Activated CD4-positive, alpha-beta memory T cell treated with anti-CD3 and anti-CD28 coated beads, Interleukin-2, amount 10 ng/mL, durations not matched to agents 7 days and 5 days (primary cell): ENCODE measurements at regions not wholly inside any gene's neighbourhood (a gene's known extent, or its start where the extent isn't known, plus 50 kb on each side); places are given as distances from the start of the nearest gene placed in this dataset.
"Not testable (repeated sequence)": the region's sequence is repeated elsewhere in the genome, so short reads cannot be mapped to it uniquely, and the experiment has no call there.

ENCODE experiments used
- CTCF ChIA-PET: fragments of 350-600 bp; sonication (Branson Sonifier 250); formaldehyde crosslinking; loops from one replicate; lab custom pipeline; 2021; ENCODE audit warnings: antibody characterized with exemption, inconsistent platforms; lab: Charles Lee
- POLR2A ChIA-PET: fragments of 350-600 bp; sonication (Branson Sonifier 250); formaldehyde crosslinking; loops from one replicate; lab custom pipeline; 2021; ENCODE audit warnings: antibody characterized with exemption; lab: Charles Lee
- DNase-seq: peaks from one replicate; pipeline ENCODE4 v3.0.0-alpha.2; 2020
- H3K27ac Mint-ChIP-seq: one replicate; pipeline ENCODE4 v1.8.0; 2021; ENCODE audit warnings: mild to moderate bottlenecking, mixed read lengths
- H3K27me3 Mint-ChIP-seq: one replicate; pipeline ENCODE4 v1.8.0; 2021; ENCODE audit warnings: mixed read lengths
- H3K36me3 Mint-ChIP-seq: one replicate; pipeline ENCODE4 v1.8.0; 2021; ENCODE audit warnings: low read depth, mixed read lengths
- H3K4me1 Mint-ChIP-seq: one replicate; pipeline ENCODE4 v1.8.0; 2021; ENCODE audit warnings: mixed read lengths
- H3K4me3 Mint-ChIP-seq: one replicate; pipeline ENCODE4 v1.8.0; 2021; ENCODE audit warnings: mild to moderate bottlenecking, mixed read lengths
- H3K9me3 Mint-ChIP-seq: one replicate; pipeline ENCODE4 v1.8.0; 2021; ENCODE audit warnings: mixed read lengths

GRCh38 chr17:20890338-20890737, 152.5 kb downstream of the USP22 start:
- POLR2A ChIA-PET, result no interaction called here
- no peaks in the 10 kb centered on the region for H3K9me3 Mint-ChIP-seq
- CTCF ChIA-PET, result no interaction called here
- no peak overlapping the region for H3K27ac Mint-ChIP-seq
- H3K4me1 Mint-ChIP-seq, result no peaks in the 10 kb centered on the region
- no peak overlapping the region for H3K4me3 Mint-ChIP-seq
- H3K27me3 Mint-ChIP-seq, result peaks cover 33% of the 10 kb centered on the region
- H3K36me3 Mint-ChIP-seq, result no peaks in the 10 kb centered on the region
- no peak for DNase-seq

GRCh38 chr17:20895426-20895825, 147.4 kb downstream of the USP22 start:
- H3K4me3 Mint-ChIP-seq, DNase-seq, H3K27me3 Mint-ChIP-seq, H3K27ac Mint-ChIP-seq, POLR2A ChIA-PET, H3K36me3 Mint-ChIP-seq, H3K4me1 Mint-ChIP-seq, H3K9me3 Mint-ChIP-seq, CTCF ChIA-PET: not testable (repeated sequence)

DNA sequence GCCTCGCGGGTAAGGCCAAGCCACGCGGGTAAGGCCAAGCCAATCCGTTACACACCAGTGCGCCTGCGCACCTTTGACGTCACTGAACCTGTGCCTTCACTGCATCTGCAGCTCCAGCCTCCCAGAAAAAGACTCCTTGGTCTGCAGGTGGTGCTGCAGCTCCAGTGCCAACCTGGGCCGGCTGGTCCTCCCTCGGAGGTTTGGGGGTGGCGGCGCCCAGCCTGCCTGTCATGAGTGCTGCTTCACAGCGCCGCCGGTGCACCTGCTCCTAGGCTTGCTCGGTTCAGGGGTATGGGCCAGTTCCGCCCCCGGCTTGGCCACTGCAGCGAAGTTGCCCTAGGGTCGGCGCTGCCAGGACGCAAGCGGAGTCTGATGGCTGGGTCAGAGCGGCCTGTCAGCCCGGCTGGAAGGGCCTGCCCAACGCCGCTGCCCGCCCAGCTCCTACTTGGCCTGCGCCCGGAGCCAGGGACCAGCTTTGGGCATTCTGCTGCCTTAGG, 146.6 kb downstream of the USP22 start:
- Mint-ChIP-seq H3K27me3 (peaks cover 2% of the 10 kb centered on the region), H3K27ac (no peak overlapping the region), H3K36me3 (no peaks in the 10 kb centered on the region), H3K9me3 (no peaks in the 10 kb centered on the region), H3K4me1 (no peaks in the 10 kb centered on the region), H3K4me3 (no peak overlapping the region)
- DNase-seq, result peak; percentile 38
- POLR2A ChIA-PET, result no interaction called here
- CTCF ChIA-PET, result no interaction called here

DNA sequence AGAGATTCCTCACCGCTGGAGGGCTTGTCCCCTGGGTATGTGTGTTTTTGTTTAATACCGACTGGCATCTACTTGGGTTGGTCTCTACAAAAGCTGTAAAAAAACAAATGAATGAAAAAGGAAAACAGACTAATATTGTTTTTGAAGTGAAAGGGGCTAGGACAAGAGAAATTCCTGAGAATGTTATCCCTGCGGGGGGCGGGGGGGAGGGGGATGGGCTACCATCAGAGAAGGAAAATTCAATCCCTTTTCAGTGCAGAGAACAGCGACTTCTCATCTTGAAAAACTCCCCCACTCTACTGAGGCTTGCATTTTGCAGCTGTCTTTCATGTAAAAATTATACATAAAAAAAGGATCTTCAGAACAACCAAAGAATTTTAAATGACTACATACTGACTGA, 144.1 kb downstream of the USP22 start:
- CTCF ChIA-PET, H3K27ac Mint-ChIP-seq, H3K36me3 Mint-ChIP-seq, H3K4me3 Mint-ChIP-seq, POLR2A ChIA-PET, DNase-seq, H3K9me3 Mint-ChIP-seq, H3K4me1 Mint-ChIP-seq: not testable (repeated sequence)
- H3K27me3 Mint-ChIP-seq, result peaks cover 20% of the 10 kb centered on the region

- DNase-seq, H3K36me3 Mint-ChIP-seq, H3K4me1 Mint-ChIP-seq, POLR2A ChIA-PET, H3K27ac Mint-ChIP-seq, CTCF ChIA-PET, H3K4me3 Mint-ChIP-seq, H3K9me3 Mint-ChIP-seq: not testable (repeated sequence)
- H3K27me3 Mint-ChIP-seq, result peaks cover 38% of the 10 kb centered on the region
These were observed 140.3 kb downstream of the USP22 start for GRCh38 chr17:20902496-20902895.

DNA sequence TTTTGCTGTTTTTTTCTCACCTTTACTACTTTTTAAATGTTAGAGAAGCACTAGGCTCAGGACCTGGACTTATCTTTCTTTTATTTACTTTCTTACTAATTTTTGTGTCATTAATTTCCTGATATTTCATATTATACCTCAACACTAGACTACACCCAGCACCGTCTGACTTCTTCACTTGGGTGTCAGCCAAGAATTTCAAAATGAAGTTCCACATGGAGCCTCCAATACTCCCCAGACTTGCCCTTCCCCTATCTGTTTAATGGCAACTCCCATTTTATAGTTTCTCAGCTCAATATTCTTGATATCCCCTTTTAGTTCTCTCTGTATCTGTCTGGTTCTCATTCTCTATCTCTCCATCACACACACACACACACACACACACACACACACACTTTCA, 139.3 kb downstream of the USP22 start:
- H3K36me3 Mint-ChIP-seq, CTCF ChIA-PET, DNase-seq, H3K4me1 Mint-ChIP-seq, H3K4me3 Mint-ChIP-seq, H3K9me3 Mint-ChIP-seq, POLR2A ChIA-PET, H3K27ac Mint-ChIP-seq: not testable (repeated sequence)
- peaks cover 38% of the 10 kb centered on the region for H3K27me3 Mint-ChIP-seq

GRCh38 chr17:20908313-20909267, 134.2 kb downstream of the USP22 start:
- CTCF ChIA-PET, result interaction anchor here (0.6 to 1.0 kb wide), 2 partner anchors 8 to 102 kb away, joined by 3 read pairs; no protein-coding TSS in a partner anchor
- H3K4me1 Mint-ChIP-seq, result peaks cover 13% of the 10 kb centered on the region
- peak; percentile 83 for DNase-seq
- POLR2A ChIA-PET, result no interaction called here
- H3K27me3 Mint-ChIP-seq, result peaks cover 19% of the 10 kb centered on the region
- peak overlapping the region; percentile 64 for H3K4me3 Mint-ChIP-seq
- no peaks in the 10 kb centered on the region for H3K36me3 Mint-ChIP-seq
- H3K9me3 Mint-ChIP-seq, result no peaks in the 10 kb centered on the region
- H3K27ac Mint-ChIP-seq, result peak overlapping the region; percentile 49

- no peak overlapping the region for H3K27ac Mint-ChIP-seq
- no peaks in the 10 kb centered on the region for H3K36me3 Mint-ChIP-seq
- H3K4me3 Mint-ChIP-seq, result no peak overlapping the region
- no peak for DNase-seq
- ChIA-PET CTCF (no interaction called here), POLR2A (no interaction called here)
- peaks cover 8% of the 10 kb centered on the region for H3K27me3 Mint-ChIP-seq
- no peaks in the 10 kb centered on the region for H3K9me3 Mint-ChIP-seq
- H3K4me1 Mint-ChIP-seq, result peaks cover 7% of the 10 kb centered on the region
These were observed 128.2 kb downstream of the USP22 start for GRCh38 chr17:20914658-20915057.

- no peak for DNase-seq
- Mint-ChIP-seq H3K27me3 (peaks cover 21% of the 10 kb centered on the region), H3K9me3 (no peaks in the 10 kb centered on the region), H3K36me3 (no peaks in the 10 kb centered on the region), H3K4me3 (no peak overlapping the region), H3K27ac (no peak overlapping the region), H3K4me1 (peaks cover 7% of the 10 kb centered on the region)
- ChIA-PET CTCF (interaction anchor here (0.7 kb wide), 1 partner anchor 8 kb away, joined by 3 read pairs; no protein-coding TSS in a partner anchor), POLR2A (no interaction called here)
These were observed 126.4 kb downstream of the USP22 start for GRCh38 chr17:20916383-20916782.

GRCh38 chr17:20917610-20918306, 125.1 kb downstream of the USP22 start:
- H3K36me3 Mint-ChIP-seq, POLR2A ChIA-PET, CTCF ChIA-PET, H3K4me1 Mint-ChIP-seq, H3K27ac Mint-ChIP-seq, H3K9me3 Mint-ChIP-seq, DNase-seq, H3K4me3 Mint-ChIP-seq: not testable (repeated sequence)
- peaks cover 25% of the 10 kb centered on the region for H3K27me3 Mint-ChIP-seq

GRCh38 chr17:20920095-20920814, 122.6 kb downstream of the USP22 start:
- H3K27ac Mint-ChIP-seq, result no peak overlapping the region
- POLR2A ChIA-PET, result no interaction called here
- no peaks in the 10 kb centered on the region for H3K36me3 Mint-ChIP-seq
- no peak overlapping the region for H3K4me3 Mint-ChIP-seq
- peaks cover 8% of the 10 kb centered on the region for H3K4me1 Mint-ChIP-seq
- CTCF ChIA-PET, result no interaction called here
- DNase-seq, result no peak
- no peaks in the 10 kb centered on the region for H3K9me3 Mint-ChIP-seq
- peaks cover 30% of the 10 kb centered on the region for H3K27me3 Mint-ChIP-seq

GRCh38 chr17:20920815-20921199, 122.0 kb downstream of the USP22 start:
- CTCF ChIA-PET, result no interaction called here
- no peak for DNase-seq
- Mint-ChIP-seq H3K36me3 (no peaks in the 10 kb centered on the region), H3K4me3 (no peak overlapping the region), H3K9me3 (no peaks in the 10 kb centered on the region), H3K4me1 (peaks cover 8% of the 10 kb centered on the region), H3K27ac (no peak overlapping the region), H3K27me3 (peaks cover 30% of the 10 kb centered on the region)
- POLR2A ChIA-PET, result no interaction called here
